ENCODE measurements at regions not wholly inside any gene's neighbourhood (a gene's known extent, or its start where the extent isn't known, plus 50 kb on each side); places are given as distances from the start of the nearest gene placed in this dataset.

GRCh38 chr4:175326796-175327195 lies 408.6 kb downstream of the ADAM29 start:
- no peak for TF ChIP-seq RARB (CRISPR knock-in tag; IDR thresholded peaks at IDR 0.05)
- no peak for TF ChIP-seq TOX (CRISPR knock-in tag; IDR thresholded peaks at IDR 0.05; ENCODE audit: borderline replicate concordance)
- TF ChIP-seq CREB5 (CRISPR knock-in tag; IDR thresholded peaks at IDR 0.05; ENCODE audit: low read depth): no peak
- no peak for TF ChIP-seq BACH2 (CRISPR knock-in tag; IDR thresholded peaks at IDR 0.05; ENCODE audit: borderline replicate concordance)
- no peak for TF ChIP-seq ISL1 (CRISPR knock-in tag; IDR thresholded peaks at IDR 0.05)
- TF ChIP-seq ZFP30 (CRISPR knock-in tag; IDR thresholded peaks at IDR 0.05): no peak
- TF ChIP-seq TCF4 (CRISPR knock-in tag; IDR thresholded peaks at IDR 0.05; ENCODE audit: borderline replicate concordance): no peak
- no peak for TF ChIP-seq ARNTL (CRISPR knock-in tag; IDR thresholded peaks at IDR 0.05; ENCODE audit: borderline replicate concordance, low read depth)
- TF ChIP-seq ZNF70 (CRISPR knock-in tag; IDR thresholded peaks at IDR 0.05): no peak
- TF ChIP-seq TSHZ2 (CRISPR knock-in tag; IDR thresholded peaks at IDR 0.05): no peak
- no peak for TF ChIP-seq SNAI2 (CRISPR knock-in tag; IDR thresholded peaks at IDR 0.05)
- no peak for TF ChIP-seq PPARA (CRISPR knock-in tag; IDR thresholded peaks at IDR 0.05; ENCODE audit: borderline replicate concordance)
- no peak for ATAC-seq

- no peak for ATAC-seq
- TF ChIP-seq CSDC2 (CRISPR knock-in tag; IDR thresholded peaks at IDR 0.05) (no peak), SNAI2 (CRISPR knock-in tag; IDR thresholded peaks at IDR 0.05) (no peak), CREB5 (CRISPR knock-in tag; IDR thresholded peaks at IDR 0.05; ENCODE audit: low read depth) (no peak), ESRRG (CRISPR knock-in tag; IDR thresholded peaks at IDR 0.05) (no peak), CSRNP3 (CRISPR knock-in tag; IDR thresholded peaks at IDR 0.05) (no peak), POU6F1 (CRISPR knock-in tag; IDR thresholded peaks at IDR 0.05; ENCODE audit: borderline replicate concordance, low read depth) (no peak), PATZ1 (CRISPR knock-in tag; IDR thresholded peaks at IDR 0.05; ENCODE audit: borderline replicate concordance) (no peak), ARNTL (CRISPR knock-in tag; IDR thresholded peaks at IDR 0.05; ENCODE audit: borderline replicate concordance, low read depth) (no peak), TSHZ2 (CRISPR knock-in tag; IDR thresholded peaks at IDR 0.05) (no peak), GLIS3 (CRISPR knock-in tag; IDR thresholded peaks at IDR 0.05) (no peak), TCF4 (CRISPR knock-in tag; IDR thresholded peaks at IDR 0.05; ENCODE audit: borderline replicate concordance) (no peak), ZNF565 (CRISPR knock-in tag; conservative IDR thresholded peaks at IDR 0.05; ENCODE audit: low read depth) (no peak)
Measured at GRCh38 chr4:175330236-175330635, 412.1 kb downstream of the ADAM29 start.
